ENCODE measurements at regions not wholly inside any gene's neighbourhood (a gene's known extent, or its start where the extent isn't known, plus 50 kb on each side); places are given as distances from the start of the nearest gene placed in this dataset.

DNA sequence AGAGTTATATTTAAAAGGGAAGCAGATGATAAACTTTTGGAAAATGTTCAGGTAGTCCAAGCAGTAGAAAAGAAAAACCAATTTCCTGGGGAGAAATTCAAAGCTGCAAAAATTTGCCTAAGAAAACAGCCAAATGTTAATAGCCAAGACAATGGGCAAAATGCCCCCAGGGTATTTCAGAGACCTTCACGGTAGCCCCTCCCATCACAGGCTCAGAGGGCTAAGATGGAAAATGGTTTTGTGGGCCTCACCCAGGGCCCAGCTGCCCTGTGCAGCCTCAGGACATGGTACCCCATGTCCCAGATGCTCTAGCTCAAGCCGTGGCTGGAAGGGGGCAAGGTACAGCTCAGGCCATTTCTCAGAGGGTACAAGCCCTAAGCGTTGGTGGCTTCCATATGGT lies 391.0 kb downstream of the ZIC4 start:
- no peak for DNase-seq (ENCODE audit: low read depth)

DNA sequence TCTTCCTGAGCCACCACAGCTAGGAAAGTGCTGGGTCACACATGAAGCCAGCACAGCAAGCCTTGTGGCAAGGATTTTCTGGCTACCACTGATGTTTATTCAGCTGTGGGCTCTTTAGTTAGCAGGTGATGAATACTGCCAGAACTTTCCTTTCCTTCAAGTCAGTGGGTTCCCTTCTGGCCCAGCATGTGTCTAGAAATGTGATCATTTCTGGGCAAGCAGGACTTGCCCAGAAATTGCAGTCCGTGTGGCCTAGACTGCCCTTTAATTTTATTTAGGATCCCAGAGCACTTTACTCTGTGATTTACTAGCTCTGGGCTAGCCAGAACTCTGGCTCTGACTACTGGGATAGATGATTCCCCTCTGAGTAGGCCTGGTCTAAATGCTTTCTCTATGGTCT lies 397.5 kb downstream of the ZIC4 start:
- no peak for DNase-seq (ENCODE audit: low read depth)

DNA sequence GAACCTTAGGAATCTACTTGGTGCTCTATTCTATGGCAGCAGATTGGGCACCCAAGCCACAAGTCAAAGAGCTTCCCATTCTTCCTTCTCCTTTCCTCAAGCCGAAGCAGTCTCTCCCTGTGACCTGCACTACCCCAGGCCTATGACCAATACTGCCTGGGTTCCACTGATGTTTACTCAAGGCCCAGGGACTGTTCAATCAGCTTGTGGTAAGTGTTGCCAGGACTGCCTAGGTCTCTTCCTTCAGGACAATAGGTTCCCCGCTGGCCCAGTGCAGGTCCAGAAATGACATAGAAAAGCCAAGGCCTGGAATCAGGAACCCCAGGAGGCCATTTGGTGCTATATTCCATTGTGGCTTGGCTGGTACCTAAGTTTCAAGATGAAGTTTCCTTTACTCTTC lies 397.9 kb downstream of the ZIC4 start:
- DNase-seq (ENCODE audit: low read depth): no peak

DNA sequence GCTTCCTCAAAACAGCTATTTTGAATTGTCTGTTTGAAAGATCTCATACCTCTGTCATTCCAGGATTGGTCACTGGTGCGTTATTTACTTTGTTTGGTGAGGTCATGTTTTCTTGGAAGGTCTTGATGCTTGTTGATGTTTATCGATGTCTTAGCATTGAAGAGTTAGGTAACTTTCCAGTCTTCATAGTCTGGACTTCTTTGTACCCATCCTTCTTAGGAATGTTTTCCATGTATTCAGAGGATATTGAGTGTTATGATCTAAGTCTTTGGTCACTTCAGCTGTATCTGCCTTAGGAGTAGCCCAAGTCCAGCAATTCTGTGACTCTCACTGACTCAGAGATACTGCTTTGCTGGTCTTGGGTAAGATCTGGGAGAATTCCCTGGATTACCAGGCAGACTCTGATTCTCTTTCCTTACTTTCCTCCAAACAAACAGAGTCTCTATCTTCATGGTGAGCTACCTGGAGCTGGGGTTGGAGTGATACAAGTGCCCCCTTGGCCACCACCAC lies 398.6 kb downstream of the ZIC4 start:
- no peak for DNase-seq (ENCODE audit: low read depth)

DNA sequence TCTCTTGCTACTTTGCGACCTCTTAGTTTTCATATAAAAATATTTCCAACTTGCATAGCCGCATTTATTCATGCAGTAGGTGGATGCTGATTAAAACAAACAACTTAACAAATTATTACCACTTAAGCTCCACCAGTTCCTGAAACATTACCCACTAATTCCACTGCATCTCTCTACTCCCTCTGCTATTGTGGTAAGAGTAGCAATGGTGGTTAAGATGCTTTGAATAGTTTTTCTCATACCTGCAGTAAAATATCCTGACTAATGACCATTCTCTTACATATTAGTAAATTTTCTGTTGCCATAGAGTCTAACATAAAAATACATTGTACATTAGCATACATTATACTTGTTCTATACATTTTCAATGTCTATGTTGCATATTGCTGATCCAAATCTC lies 397.6 kb upstream of the PLSCR5 start:
- no peak for DNase-seq (ENCODE audit: low read depth)

DNA sequence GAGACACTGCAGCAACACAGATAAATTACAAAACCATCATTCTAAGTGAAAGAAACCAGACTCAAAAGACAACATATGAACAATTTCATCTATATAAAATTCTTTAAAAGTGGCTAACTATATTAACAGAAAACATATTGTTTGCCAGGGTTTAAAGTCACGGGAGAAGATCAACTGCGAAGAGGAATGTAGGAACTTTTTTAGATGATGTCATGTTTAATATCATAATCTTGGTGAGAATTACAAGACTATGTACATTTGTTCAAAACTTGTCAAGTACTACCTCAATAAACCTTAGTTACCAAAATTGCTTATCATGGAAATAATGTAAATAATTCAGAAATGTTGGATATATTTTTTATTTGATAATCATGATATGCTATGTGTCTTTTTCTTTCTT lies 395.1 kb upstream of the PLSCR5 start:
- DNase-seq (ENCODE audit: low read depth): no peak

DNA sequence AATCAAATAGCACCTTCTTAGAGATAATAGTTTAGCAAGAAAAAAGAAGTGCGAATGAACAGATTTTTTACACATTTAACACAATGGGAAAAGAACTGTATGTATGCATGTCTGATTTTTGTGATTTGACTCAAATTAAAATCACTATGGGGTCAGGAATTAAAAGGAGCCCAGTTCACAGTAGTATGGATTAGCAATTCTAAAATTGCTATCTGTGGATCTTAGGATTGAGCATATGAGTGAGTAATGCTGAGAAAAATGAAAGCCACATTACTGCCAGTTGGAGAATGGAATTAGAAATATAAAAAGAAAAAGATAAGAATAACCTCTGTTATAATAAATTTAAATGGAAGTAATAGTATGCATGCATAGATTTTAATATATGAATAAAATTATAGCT lies 386.8 kb upstream of the PLSCR5 start:
- no peak for DNase-seq (ENCODE audit: low read depth)

DNA sequence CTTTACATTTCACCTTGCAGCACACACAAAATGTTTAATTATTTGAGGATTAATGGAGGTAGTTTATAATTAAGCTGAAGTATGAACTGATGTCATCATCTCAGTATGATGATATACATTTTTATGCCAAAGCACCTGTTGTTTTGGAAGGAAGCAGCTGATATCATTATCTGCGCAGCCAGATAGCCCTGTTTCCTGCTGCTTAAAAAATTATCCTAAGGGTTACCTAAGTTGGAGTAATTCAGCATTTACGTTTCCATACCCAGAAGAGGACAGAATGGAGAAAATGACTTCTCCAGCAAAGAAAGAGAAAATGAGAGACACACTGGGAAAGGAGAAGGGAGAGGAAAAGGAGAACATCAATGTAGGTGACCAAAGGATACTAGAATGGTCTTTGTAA lies 370.3 kb upstream of the PLSCR5 start:
- DNase-seq (ENCODE audit: low read depth): no peak

DNA sequence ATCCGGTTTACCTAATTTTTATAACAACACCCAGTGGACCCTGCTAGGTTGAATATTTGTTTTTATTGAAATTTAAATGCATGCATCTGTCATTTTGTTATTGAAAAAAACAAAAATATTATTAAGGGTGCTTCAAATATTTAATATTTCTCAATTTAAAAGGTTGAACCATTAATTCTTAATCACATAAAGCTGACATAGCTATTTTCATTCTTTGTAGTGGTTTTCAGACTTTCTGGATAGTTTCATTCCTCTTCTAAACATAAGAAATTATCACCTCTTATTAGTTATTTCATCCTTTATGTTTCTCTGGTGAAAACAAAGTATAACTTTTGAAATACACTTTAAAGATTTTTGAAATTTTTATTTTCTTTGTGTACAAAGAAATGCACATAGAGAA lies 369.9 kb upstream of the PLSCR5 start:
- DNase-seq (ENCODE audit: low read depth): no peak

DNA sequence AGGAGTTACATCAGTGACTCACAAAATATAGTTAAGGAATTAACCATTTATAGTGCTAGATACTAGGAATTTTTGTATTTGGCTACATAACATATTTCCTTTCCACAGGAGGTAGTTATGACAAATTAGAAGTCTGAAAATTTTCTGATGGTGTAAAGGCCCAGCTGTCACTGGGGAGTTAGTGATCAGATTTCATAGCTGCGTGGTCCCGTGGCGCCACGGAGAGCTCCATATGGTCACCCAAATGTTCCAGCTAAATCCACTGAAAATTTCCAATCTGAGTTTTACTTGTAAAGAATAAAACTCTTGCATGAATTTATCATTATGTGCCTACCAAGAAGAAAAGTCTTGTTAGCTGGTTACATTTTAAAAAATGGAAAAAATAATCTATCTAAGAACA lies 368.9 kb upstream of the PLSCR5 start:
- no peak for DNase-seq (ENCODE audit: low read depth)

DNA sequence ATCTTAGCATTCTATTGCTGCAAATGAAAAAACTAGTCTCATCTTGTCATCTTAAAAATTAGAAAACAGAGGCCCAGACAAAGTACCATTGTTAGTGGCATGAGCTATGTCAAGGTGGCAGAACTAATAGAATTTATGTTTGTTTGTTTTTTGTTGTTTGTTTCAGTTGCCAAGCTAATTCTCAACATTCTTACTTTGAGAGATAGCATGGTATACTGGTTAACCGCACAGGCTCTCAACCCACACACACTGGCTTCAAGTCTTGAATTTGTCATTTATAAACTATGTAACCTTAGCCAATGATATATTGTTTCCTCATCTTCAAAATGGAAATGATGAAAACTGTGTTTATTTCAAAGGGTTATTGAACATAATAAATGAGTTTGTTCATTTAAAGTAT lies 367.6 kb upstream of the PLSCR5 start:
- DNase-seq (ENCODE audit: low read depth): no peak

DNA sequence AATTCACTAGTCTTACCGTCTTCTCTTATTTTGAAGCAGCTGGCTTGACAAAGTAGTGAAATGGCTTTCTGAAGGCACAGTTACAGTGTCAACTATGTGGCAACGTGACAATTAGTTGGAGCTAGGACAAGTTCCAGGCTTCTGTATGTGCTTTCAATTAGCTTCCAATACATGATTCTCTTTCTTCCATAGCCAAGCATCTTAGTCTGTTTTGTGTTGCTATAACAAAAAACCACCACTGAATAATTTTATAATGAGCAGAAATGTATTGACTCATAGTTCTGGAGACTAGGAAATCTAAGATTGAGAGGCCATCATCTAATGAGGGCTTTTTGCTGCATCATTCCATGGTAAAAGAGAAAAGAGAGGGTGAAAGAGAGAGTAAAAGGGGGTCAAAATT lies 365.1 kb upstream of the PLSCR5 start:
- no peak for DNase-seq (ENCODE audit: low read depth)

DNA sequence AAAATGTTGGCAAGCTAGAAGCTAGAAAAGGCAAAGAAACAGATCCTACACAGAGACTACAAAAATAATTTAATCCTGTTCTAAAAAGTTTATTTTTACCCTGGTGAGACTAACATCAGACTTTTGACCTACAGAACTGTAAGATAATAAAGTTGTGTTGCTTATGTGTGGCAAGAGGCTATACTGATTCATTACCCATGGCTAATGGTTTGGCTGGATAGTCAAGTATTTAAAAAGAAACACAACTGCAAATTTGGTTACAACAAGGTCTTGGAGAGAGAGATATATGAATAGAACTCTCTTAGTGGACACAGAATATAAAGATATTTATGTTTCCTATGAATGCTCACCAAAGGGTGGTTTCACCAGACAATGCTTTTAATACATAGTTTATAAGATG lies 364.2 kb upstream of the PLSCR5 start:
- no peak for DNase-seq (ENCODE audit: low read depth)

DNA sequence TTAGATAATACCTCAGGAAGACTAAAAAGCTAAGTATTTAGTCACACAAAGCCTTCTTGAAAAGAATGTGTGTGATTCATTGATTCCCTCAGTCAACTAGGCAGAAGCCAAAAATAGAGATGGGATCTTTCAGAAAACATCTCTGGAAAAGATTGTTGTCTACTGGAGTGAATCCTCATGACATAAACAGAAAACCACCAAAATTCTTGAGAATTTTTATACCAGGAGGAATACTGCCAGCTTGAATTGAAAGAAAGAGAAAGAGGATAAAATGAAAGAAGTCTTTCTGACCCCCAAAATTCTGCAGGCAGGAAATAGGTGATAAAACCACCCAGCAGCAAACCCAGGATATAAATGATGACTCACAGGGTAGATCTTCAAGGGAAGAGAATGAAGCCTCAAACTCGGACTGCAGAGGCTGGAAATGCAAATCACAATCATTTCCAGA lies 363.1 kb upstream of the PLSCR5 start:
- no peak for DNase-seq (ENCODE audit: low read depth)

DNA sequence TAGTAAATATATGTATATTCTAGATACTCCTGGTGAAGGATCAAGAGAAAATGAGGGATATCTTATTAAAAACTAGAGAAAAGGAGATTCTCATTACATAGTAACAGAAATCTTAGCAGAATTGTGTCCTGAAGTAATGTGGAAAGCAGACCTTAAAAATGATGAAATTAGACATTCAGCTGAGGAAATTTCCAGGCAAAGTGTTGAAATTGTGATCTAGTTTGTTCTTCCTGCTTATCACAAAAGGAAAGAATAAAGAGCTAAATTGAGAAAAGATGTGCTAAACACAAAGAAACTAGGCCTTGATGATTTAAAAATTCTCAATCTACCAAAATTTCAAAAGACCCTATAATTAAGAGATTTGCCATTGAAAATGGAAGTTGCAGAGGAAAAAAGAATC lies 362.6 kb upstream of the PLSCR5 start:
- DNase-seq (ENCODE audit: low read depth): no peak

DNA sequence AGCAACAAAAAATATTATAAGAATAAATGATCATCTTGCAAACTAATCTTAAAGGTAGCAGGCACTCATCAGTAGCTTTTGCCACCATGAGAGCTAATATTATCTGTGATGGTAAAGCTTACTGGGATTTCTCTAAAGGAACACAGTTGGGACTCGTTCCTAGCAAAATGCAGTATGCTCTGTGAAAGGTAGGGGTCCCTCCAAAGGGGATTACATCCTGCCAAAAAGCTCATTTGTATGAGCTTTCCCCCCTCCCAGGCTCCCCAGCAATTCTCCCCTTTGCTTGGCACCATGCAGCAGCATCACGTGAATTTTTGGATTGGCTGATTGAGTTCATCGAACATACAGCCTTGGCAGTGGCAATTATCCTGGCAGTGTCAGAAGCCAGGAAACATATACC lies 361.0 kb upstream of the PLSCR5 start:
- DNase-seq (ENCODE audit: low read depth): no peak

DNA sequence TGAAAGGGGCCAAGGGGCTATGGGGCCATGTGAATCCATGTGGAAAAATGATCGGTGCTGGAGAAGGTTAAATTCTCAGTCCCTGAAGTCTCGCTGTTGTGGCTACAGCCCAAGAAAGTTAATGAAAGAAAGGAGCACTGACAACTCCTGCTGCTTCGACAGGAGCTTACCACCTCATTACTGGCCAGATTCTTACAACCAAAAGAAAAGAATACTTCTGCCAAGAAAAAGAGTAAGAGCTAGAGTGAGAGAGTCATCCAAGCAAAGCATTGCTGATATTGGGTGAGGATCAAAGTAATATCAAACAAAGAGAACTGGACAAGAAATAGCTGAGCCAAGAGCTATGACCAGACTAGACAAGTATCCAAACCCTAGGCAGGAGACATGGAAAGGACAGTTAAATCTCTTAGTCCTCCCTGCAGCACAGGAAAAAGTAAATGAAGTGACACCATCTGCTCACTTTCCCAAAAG lies 348.4 kb upstream of the PLSCR5 start:
- DNase-seq (ENCODE audit: low read depth): no peak

DNA sequence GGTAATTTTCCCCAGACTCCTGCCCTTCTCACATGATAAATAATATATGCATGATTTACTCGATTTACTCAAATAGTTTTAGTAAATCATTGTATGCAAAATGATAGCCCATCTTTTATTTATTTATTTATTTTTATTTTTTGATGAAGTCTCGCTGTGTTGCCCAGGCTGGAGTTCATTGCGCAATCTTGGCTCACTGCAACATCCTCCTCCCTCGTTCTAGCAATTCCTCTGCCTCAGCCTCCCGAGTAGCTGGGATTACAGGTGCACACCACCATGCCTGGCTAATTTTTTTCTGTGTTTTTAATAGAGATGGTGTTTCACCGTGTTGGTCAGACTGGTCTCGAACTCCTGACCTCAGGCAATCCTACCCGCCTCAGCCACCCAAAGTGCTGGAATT lies 343.8 kb upstream of the PLSCR5 start:
- no peak for DNase-seq (ENCODE audit: low read depth)

DNA sequence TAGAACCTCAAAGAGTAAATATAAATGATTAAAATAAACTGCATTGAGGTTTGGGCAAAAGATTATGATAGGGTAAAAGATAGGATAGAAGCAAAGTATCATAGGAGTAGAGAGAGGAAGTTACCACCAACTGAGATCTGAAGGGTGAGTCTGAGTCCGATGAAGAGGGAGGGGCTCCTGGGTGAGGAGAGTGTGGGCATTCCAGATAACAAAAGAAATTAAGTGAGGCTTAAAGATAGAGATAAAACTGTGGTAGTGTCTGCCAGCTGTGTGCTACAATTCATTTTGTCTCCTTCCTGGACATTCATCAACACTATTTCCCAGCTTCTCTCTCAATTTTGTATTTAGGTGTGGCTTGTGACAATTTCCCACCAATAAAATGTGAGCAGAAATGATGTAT lies 343.0 kb upstream of the PLSCR5 start:
- peak; percentile 75 for DNase-seq (ENCODE audit: low read depth)

DNA sequence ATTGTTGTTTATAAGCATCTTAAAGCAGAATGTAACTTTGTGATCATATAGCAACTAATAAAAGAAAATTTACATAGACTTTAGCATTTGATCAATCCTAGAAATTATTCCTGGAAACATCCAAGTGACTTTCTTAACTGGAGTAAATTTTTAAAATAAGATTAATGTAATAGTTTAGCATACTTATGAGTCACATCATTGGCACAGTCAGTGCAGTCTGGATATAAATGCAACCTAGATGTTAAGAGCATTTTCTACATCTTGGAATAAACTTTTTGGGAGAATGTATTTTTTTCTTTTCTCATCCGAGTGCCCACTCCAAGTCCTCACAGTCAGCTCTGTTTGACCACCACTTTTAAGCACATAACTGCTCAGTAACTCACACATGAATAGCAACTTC lies 324.6 kb upstream of the PLSCR5 start:
- no peak for DNase-seq (ENCODE audit: low read depth)

DNA sequence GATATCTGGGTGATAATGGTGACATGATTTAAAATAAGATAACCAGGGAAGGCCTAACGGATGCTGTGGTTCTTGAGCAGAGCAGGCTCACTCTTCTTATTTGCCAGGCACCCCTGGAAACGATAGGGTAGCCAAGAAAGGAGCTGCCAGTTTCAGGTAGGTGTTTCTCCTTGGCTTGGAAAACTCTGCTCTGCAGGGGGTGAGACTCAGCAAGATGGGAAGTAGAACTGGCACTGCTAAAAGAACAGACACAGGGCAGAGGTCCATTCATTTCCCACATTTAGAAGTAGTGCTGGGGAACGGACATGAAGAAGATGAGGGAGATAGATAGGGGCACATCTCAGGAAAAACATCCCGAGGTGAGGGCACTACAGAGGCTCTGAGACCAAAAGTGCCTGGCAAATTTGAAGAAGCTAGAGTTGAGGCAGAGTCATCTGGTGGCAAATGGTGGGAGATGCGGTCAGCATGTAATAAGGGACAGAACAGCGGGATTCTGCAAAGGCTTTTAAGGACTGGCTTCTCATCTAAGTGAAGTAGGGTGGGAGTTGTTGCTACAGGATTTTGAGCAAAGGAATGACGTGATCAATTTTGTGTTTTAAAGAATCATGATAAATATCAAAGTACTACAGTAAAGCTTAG lies 323.4 kb upstream of the PLSCR5 start:
- DNase-seq (ENCODE audit: low read depth): no peak

DNA sequence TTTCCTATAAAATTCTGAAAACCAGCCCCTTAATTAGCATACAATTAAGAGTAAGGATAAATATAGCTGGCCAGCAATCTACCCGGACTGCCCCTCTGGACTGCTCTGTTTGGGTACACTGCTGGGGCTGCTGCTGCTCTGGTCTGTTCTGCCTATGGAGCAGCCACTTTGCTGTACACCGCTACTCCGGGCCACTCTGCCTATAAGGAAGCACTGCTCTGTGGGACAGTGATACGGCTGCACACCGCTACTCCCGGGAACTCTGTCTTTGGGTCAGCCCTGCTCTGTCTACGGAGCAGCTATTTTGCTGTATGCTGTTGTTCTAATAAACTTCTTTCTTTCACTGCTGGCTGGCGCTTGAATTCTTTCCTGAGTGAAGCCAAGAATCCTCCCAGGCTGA lies 316.5 kb upstream of the PLSCR5 start:
- no peak for DNase-seq (ENCODE audit: low read depth)

DNA sequence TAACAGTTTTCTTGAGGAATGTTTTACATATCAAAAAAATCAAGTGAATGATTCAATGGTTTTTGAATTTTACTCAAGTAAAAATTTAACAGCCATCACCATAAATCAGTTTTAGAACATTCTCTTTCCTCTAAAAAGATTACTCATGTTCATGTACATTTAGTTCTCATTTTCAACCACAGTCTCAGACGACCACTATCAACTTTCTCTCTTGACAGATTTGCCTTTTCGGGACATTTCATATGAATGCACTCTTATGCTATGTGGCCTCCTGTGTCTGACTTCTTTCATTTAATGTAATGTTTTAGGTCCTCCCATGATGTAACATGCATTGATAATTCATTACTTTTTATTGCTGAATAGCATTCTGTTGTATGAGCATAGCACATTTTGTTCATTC lies 309.3 kb upstream of the PLSCR5 start:
- no peak for DNase-seq (ENCODE audit: low read depth)

DNA sequence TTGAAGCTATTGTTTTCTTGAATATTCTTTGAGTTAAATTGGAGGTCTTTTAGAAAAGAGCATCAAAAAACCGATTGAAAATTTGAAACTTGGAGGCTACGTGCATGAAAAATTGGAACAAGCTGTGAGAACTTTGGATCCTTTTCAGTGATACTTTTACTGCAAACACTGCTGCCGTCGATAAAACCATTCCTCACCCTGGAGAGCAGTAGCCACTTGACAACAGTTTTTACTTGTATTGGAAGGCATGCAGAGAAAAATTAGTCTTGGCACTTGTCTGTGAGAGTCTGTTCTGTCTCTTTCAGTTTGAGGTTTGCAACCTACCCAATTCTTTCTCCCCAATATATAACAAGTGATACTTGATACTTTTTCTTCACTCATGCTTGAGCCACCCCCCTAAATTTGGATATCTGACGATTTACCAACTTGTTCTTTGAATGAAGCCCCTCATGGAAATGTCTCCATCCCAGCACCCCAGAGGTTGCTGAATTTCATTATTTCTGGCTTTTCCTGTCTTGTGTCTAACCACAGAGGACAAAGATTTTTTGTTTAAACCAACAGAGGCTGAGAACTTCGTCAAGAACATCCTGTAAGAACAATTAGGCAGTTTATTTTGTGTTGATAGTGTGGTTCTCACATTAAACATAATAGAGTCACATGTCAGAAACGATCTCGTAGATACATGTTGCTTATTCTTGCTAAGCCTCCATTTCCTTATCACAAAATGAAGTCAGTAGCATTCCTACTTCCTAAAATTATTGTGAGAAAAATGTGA lies 307.3 kb upstream of the PLSCR5 start:
- DNase-seq (ENCODE audit: low read depth): no peak

Measured in CMK (cell line).